H9 (cell line): ENCODE measurements at regions not wholly inside any gene's neighbourhood (a gene's known extent, or its start where the extent isn't known, plus 50 kb on each side); places are given as distances from the start of the nearest gene placed in this dataset.

Experiments
- DNase-seq: peaks from one replicate; pipeline ENCODE4 v3.0.0-alpha.2; 2017
- H2AFZ ChIP-seq: one replicate; pipeline ENCODE4 v1.6.1; 2013; ENCODE audit warnings: mild to moderate bottlenecking, low read length, control low read depth, moderate library complexity
- H2AK5ac ChIP-seq: 2 replicates; pipeline ENCODE4 v1.6.1; 2013; ENCODE audit warnings: low read length, control low read depth, mixed read lengths; ENCODE audit not compliant: insufficient read length
- H2BK120ac ChIP-seq: one replicate; pipeline ENCODE4 v1.6.1; 2013; ENCODE audit warnings: low read depth, mild to moderate bottlenecking, low read length, control low read depth, inconsistent platforms; ENCODE audit not compliant: poor library complexity, severe bottlenecking
- H2BK12ac ChIP-seq: 2 replicates; pipeline ENCODE4 v1.6.1; 2013; ENCODE audit warnings: low read length, control low read depth, mixed read lengths, low read depth; ENCODE audit not compliant: insufficient read length
- H2BK15ac ChIP-seq: 2 replicates; pipeline ENCODE4 v1.6.1; 2013; ENCODE audit warnings: low read depth, low read length, control low read depth
- H2BK20ac ChIP-seq: one replicate; pipeline ENCODE4 v1.6.1; 2013; ENCODE audit warnings: low read depth, mild to moderate bottlenecking, low read length, control low read depth, inconsistent platforms; ENCODE audit not compliant: poor library complexity, severe bottlenecking
- H2BK5ac ChIP-seq: 2 replicates; pipeline ENCODE4 v1.6.1; 2013; ENCODE audit warnings: low read length, control low read depth, mixed read lengths; ENCODE audit not compliant: insufficient read length
- H3K14ac ChIP-seq: 2 replicates; pipeline ENCODE4 v1.6.1; 2013; ENCODE audit warnings: low read length, control low read depth; ENCODE audit not compliant: insufficient read depth
- H3K18ac ChIP-seq: 2 replicates; pipeline ENCODE4 v1.6.1; 2013; ENCODE audit warnings: low read depth, mild to moderate bottlenecking, mixed read lengths, low read length, control low read depth; ENCODE audit not compliant: insufficient read length
- H3K23ac ChIP-seq: 2 replicates; pipeline ENCODE4 v1.6.1; 2013; ENCODE audit warnings: low read length, control low read depth, mixed read lengths, low read depth; ENCODE audit not compliant: insufficient read length
- H3K23me2 ChIP-seq: 2 replicates; pipeline ENCODE4 v1.6.1; 2013; ENCODE audit warnings: low read depth, mild to moderate bottlenecking, mixed read lengths, low read length, control low read depth; ENCODE audit not compliant: insufficient read length, poor library complexity, severe bottlenecking
- H3K27ac ChIP-seq: 2 replicates; pipeline ENCODE4 v1.5.1; 2013; ENCODE audit warnings: low read length, control low read depth, mixed read lengths, low read depth; ENCODE audit not compliant: insufficient read length
- H3K27me3 ChIP-seq: 2 replicates; pipeline ENCODE4 v1.6.1; 2013; ENCODE audit warnings: low read length, control low read depth, inconsistent platforms; ENCODE audit not compliant: insufficient read depth
- H3K4ac ChIP-seq: 2 replicates; pipeline ENCODE4 v1.6.1; 2013; ENCODE audit warnings: low read depth, mild to moderate bottlenecking, control low read depth, inconsistent platforms, low read length, moderate library complexity
- H3K4me1 ChIP-seq: 2 replicates; pipeline ENCODE4 v1.6.1; 2013; ENCODE audit warnings: low read length, control low read depth, inconsistent platforms; ENCODE audit not compliant: insufficient read depth
- H3K4me2 ChIP-seq: 2 replicates; pipeline ENCODE4 v1.6.1; 2013; ENCODE audit warnings: low read length, control low read depth, mixed read lengths; ENCODE audit not compliant: insufficient read length, insufficient read depth
- H3K56ac ChIP-seq: 2 replicates; pipeline ENCODE4 v1.6.1; 2013; ENCODE audit warnings: low read depth, mild to moderate bottlenecking, mixed read lengths, low read length, control low read depth; ENCODE audit not compliant: insufficient read length
- H3K79me1 ChIP-seq: 2 replicates; pipeline ENCODE4 v1.6.1; 2013; ENCODE audit warnings: low read depth, mild to moderate bottlenecking, moderate library complexity, low read length, control low read depth, inconsistent platforms; ENCODE audit not compliant: insufficient read depth, poor library complexity, severe bottlenecking
- H3K79me2 ChIP-seq: 2 replicates; pipeline ENCODE4 v1.6.1; 2013; ENCODE audit warnings: low read length, control low read depth, inconsistent platforms; ENCODE audit not compliant: insufficient read depth
- H3K9ac ChIP-seq: 2 replicates; pipeline ENCODE4 v1.6.1; 2013; ENCODE audit warnings: low read length, control low read depth, mixed read lengths; ENCODE audit not compliant: insufficient read length; ENCODE audit errors: extremely low read depth
- H3K9me3 ChIP-seq: one replicate; pipeline ENCODE4 v1.6.1; 2013; ENCODE audit warnings: low read depth, low read length, inconsistent platforms; ENCODE audit not compliant: control insufficient read depth
- H3T11ph ChIP-seq: one replicate; pipeline ENCODE4 v1.6.1; 2013; ENCODE audit warnings: mild to moderate bottlenecking, low read length, control low read depth, inconsistent platforms
- H4K20me1 ChIP-seq: one replicate; pipeline ENCODE4 v1.6.1; 2013; ENCODE audit not compliant: control insufficient read depth, insufficient read length, insufficient read depth
- H4K5ac ChIP-seq: 2 replicates; pipeline ENCODE4 v1.6.1; 2013; ENCODE audit warnings: low read depth, mild to moderate bottlenecking, mixed read lengths, low read length, control low read depth; ENCODE audit not compliant: insufficient read length
- H4K8ac ChIP-seq: replicated peaks from 2 replicates; pipeline ENCODE4 v1.6.1; 2013; ENCODE audit warnings: low read length, control low read depth, mixed read lengths, low read depth; ENCODE audit not compliant: insufficient read length
- H4K91ac ChIP-seq: 2 replicates; pipeline ENCODE4 v1.6.1; 2013; ENCODE audit warnings: low read depth, mild to moderate bottlenecking, moderate library complexity, mixed read lengths, low read length, control low read depth; ENCODE audit not compliant: insufficient read length
- H3K27ac Mint-ChIP-seq, 3 experiments: 2 replicates in 2 of 3; 3 replicates in 1 of 3; pipeline ENCODE4 v1.8.0; 2020 to 2021; ENCODE audit warnings: mixed read lengths in 3 of 3, mild to moderate bottlenecking in 1 of 3, moderate library complexity in 1 of 3
- H3K27me3 Mint-ChIP-seq: 2 replicates; pipeline ENCODE4 v1.8.0; 2021; ENCODE audit warnings: low read depth, mild to moderate bottlenecking, moderate library complexity, mixed read lengths
- H3K36me3 Mint-ChIP-seq, 3 experiments: 2 replicates in 2 of 3; 3 replicates in 1 of 3; pipeline ENCODE4 v1.8.0; 2020 to 2021; ENCODE audit warnings: low read depth in 3 of 3, mixed read lengths in 3 of 3; ENCODE audit not compliant: insufficient read depth in 1 of 3
- H3K4me1 Mint-ChIP-seq, 2 experiments: 2 replicates each; pipeline ENCODE4 v1.8.0; 2020; ENCODE audit warnings: mixed read lengths in 2 of 2
- H3K4me3 Mint-ChIP-seq, 2 experiments: 2 replicates in 1 of 2; 3 replicates in 1 of 2; pipeline ENCODE4 v1.8.0; 2020 to 2021; ENCODE audit warnings: mild to moderate bottlenecking in 2 of 2, mixed read lengths in 2 of 2, moderate library complexity in 1 of 2
- H3K9me3 Mint-ChIP-seq, 2 experiments: 2 replicates in 1 of 2; 3 replicates in 1 of 2; pipeline ENCODE4 v1.8.0; 2020; ENCODE audit warnings: mild to moderate bottlenecking in 2 of 2, mixed read lengths in 2 of 2, moderate library complexity in 1 of 2
- CTCF ChIP-seq: fragments of 200-600 bp; sonication (generic); conservative IDR thresholded peaks from 3 replicates; pipeline ENCODE4 v1.8.0; 2021; ENCODE audit warnings: antibody characterized with exemption, mild to moderate bottlenecking
- WGBS: extraction: QIAGEN DNeasy Blood & Tissue Kit; methylation state at CpG from one replicate; pipeline ENCODE4 v1.1.7; 2013; ENCODE audit warnings: missing lambda C conversion rate, low lambda C conversion rate, mixed read lengths; ENCODE audit not compliant: insufficient read length; ENCODE audit errors: extremely low coverage; 5-methylcytosine and 5-hydroxymethylcytosine counted together

DNA sequence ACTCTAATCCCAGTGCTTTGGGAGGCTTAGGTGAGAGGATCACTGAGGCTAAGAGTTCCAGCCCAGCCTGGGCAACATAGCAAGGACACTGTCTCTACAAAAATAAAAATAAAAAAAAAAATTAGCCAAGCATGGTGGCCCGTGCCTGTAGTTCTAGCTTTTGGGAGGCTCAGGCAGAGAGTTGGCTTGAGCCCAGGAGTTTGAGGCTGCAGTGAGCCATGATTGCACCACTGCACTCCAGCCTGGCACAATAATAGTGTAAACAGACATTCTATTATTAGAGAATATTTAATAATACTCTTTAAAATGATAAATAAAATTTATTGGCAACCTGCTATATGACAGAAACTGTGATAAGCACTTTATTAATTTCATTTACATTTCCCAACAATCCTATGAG, 908.9 kb downstream of the TUSC7 start:
- Histone ChIP-seq H3K27ac (no peak overlapping the region), H2AK5ac (no peak overlapping the region), H3K4ac (no peak overlapping the region), H3K9ac (no peak overlapping the region), H3K56ac (no peak overlapping the region), H3K4me1 (no peaks in the 10 kb centered on the region), H3T11ph (no peak overlapping the region), H3K23me2 (no peaks in the 10 kb centered on the region), H3K79me1 (no peaks in the 10 kb centered on the region), H3K14ac (no peak overlapping the region), H3K23ac (no peak overlapping the region), H4K8ac (no peak overlapping the region), H2AFZ (no peak overlapping the region), H3K27me3 (no peaks in the 10 kb centered on the region), H3K18ac (no peak overlapping the region), H3K9me3 (no peaks in the 10 kb centered on the region), H2BK5ac (no peak overlapping the region), H2BK20ac (no peak overlapping the region), H4K91ac (no peak overlapping the region), H4K5ac (no peak overlapping the region), H2BK15ac (no peak overlapping the region), H3K79me2 (no peaks in the 10 kb centered on the region), H4K20me1 (no peaks in the 10 kb centered on the region), H3K4me2 (no peak overlapping the region), H2BK120ac (no peak overlapping the region), H2BK12ac (no peak overlapping the region)
- no CpG with 5 or more reads among the region's 1 CpG for WGBS
- no peak for TF ChIP-seq CTCF
- Mint-ChIP-seq H3K27ac (no peak overlapping the region), H3K36me3 (no peaks in the 10 kb centered on the region), H3K9me3 (no peaks in the 10 kb centered on the region), H3K4me1 (peaks cover 9% of the 10 kb centered on the region in 2 experiments), H3K27me3 (no peaks in the 10 kb centered on the region), H3K4me3 (no peak overlapping the region)
- DNase-seq = no peak
